Left lung (tissue), 4 donors: ENCODE measurements at regions not wholly inside any gene's neighbourhood (a gene's known extent, or its start where the extent isn't known, plus 50 kb on each side); places are given as distances from the start of the nearest gene placed in this dataset.

Experiments used
- ATAC-seq: fragments of 200-7000 bp; cut with Tn5 transposase; one replicate; pipeline ENCODE4 v1.9.1; 2020; ENCODE audit warnings: moderate library complexity
- DNase-seq, 4 donors: peaks; one replicate each; pipeline ENCODE4 v3.0.0-alpha.2; 2013 to 2020
- H3K27ac ChIP-seq, 2 donors: fragments of 200-600 bp; sonication (generic) in 1 of 2; one replicate each; pipeline versions ENCODE4 v1.5.0 to v1.8.0; 2020 to 2021
- H3K27me3 ChIP-seq, 2 donors: fragments of 200-600 bp; sonication (generic) in 1 of 2; one replicate each; pipeline versions ENCODE4 v1.5.0 to v1.8.0; 2020 to 2021
- H3K36me3 ChIP-seq, 2 donors: fragments of 200-600 bp; sonication (generic) in 1 of 2; one replicate each; pipeline versions ENCODE4 v1.5.0 to v1.8.0; 2020 to 2021
- H3K4me1 ChIP-seq, 2 donors: fragments of 200-600 bp; one replicate each; pipeline ENCODE4 v1.8.0; 2021
- H3K4me3 ChIP-seq, 2 donors: fragments of 200-600 bp; sonication (generic) in 1 of 2; one replicate each; pipeline versions ENCODE4 v1.5.0 to v1.8.0; 2020 to 2021; ENCODE audit warnings: mild to moderate bottlenecking in 1 of 2
- H3K9me3 ChIP-seq, 2 donors: fragments of 200-600 bp; sonication (generic) in 1 of 2; one replicate each; pipeline versions ENCODE4 v1.5.0 to v1.8.0; 2020 to 2021
- CTCF ChIP-seq, 2 donors: fragments of 200-600 bp; sonication (generic) in 1 of 2; IDR thresholded peaks; one replicate each; pipeline versions ENCODE4 v1.5.0 to v1.8.0; 2021; ENCODE audit warnings: antibody characterized with exemption in 2 of 2
- intact Hi-C, 2 donors: fragments of 100-400 bp; cut with DNase I; formaldehyde crosslinking; loops; one replicate each; pipeline versions ENCODE4 v1.11.2 to v1.14.2; 2022
- donor health status: DM: no; HTN: yes; CAD: no.
- donor health status: DM: no; HTN: no; CAD: no.

- H3K27me3 ChIP-seq = no peaks in the 10 kb centered on the region
- intact Hi-C loops = no loop called here
- H3K9me3 ChIP-seq = no peaks in the 10 kb centered on the region
- no peak overlapping the region for H3K4me3 ChIP-seq
- H3K36me3 ChIP-seq = no peaks in the 10 kb centered on the region
- H3K4me1 ChIP-seq = peaks cover 11 to 16% of the 10 kb centered on the region in 2 donors
- TF ChIP-seq CTCF (IDR thresholded peaks at IDR 0.05) = no peak
- no peak for ATAC-seq
- DNase-seq = no peak
- H3K27ac ChIP-seq = no peak overlapping the region
These were observed 501.9 kb upstream of the USP24 start for GRCh38 chr1:55717111-55717510.

GRCh38 chr1:55716610-55717009, 501.4 kb upstream of the USP24 start:
- Histone ChIP-seq H3K36me3 (no peaks in the 10 kb centered on the region), H3K4me1 (peaks cover 11 to 16% of the 10 kb centered on the region in 2 donors), H3K27me3 (no peaks in the 10 kb centered on the region), H3K4me3 (no peak overlapping the region), H3K9me3 (no peaks in the 10 kb centered on the region), H3K27ac (no peak overlapping the region)
- DNase-seq (no peak), ATAC-seq (no peak)
- intact Hi-C loops = no loop called here
- TF ChIP-seq CTCF (IDR thresholded peaks at IDR 0.05) = no peak

GRCh38 chr1:55716151-55716550, 501.0 kb upstream of the USP24 start:
- Histone ChIP-seq H3K36me3 (no peaks in the 10 kb centered on the region), H3K4me1 (peaks cover 11 to 16% of the 10 kb centered on the region in 2 donors), H3K27ac (no peak overlapping the region), H3K4me3 (no peak overlapping the region), H3K27me3 (no peaks in the 10 kb centered on the region), H3K9me3 (no peaks in the 10 kb centered on the region)
- DNase-seq (no peak), ATAC-seq (no peak)
- TF ChIP-seq CTCF (IDR thresholded peaks at IDR 0.05) = no peak
- intact Hi-C loops = no loop called here

DNA sequence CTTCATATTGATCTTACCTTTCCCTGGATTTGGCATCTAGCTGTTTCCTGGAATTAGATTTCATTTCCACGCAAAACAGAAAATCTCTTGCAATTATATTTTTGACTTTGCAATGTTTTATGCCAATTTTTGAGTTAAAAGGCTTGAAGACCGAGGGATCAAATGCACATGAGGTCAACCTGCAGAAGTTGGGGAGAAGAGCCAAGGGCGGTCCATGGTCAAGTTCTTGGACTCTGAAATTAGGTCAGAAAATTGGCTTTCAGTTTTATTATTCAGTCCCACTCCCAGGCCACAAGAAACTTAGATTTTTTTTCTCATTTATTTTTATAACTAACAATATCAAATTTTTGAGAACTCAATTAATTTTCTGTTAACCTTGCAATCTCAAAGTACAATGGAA, 499.1 kb upstream of the USP24 start:
- Histone ChIP-seq H3K9me3 (no peaks in the 10 kb centered on the region), H3K36me3 (no peaks in the 10 kb centered on the region), H3K27me3 (no peaks in the 10 kb centered on the region), H3K27ac (no peak overlapping the region), H3K4me3 (no peak overlapping the region), H3K4me1 (peaks cover 5 to 16% of the 10 kb centered on the region in 2 donors)
- no peak for TF ChIP-seq CTCF (IDR thresholded peaks at IDR 0.05)
- no peak for DNase-seq
- intact Hi-C loops = no loop called here
- ATAC-seq = no peak

DNA sequence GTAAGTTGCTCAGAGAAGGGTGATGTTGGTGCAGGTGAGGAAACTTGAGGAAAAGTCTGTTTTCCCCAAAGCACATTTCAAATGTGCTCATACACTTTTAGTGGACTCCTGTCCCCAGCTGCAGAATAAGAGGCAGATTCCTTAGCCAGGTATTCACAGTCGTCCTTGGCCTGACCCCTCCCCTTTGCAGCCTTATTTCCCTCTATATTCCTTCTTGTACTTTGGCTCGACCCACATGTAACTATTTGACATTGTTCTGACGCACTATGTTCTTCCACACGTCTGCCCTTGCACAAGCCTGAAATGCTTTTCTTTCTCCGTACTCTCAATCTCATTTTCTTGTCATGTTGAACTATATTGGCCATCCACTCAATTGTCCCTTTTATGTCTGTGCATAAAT, 498.4 kb upstream of the USP24 start:
- H3K9me3 ChIP-seq = no peaks in the 10 kb centered on the region
- no peak for TF ChIP-seq CTCF (IDR thresholded peaks at IDR 0.05)

More for the DNA sequence above, 498.4 kb upstream of the USP24 start:
- no peaks in the 10 kb centered on the region for H3K36me3 ChIP-seq
- intact Hi-C loops = no loop called here
- no peak for ATAC-seq
- H3K27me3 ChIP-seq = no peaks in the 10 kb centered on the region
- no peak overlapping the region for H3K27ac ChIP-seq
- H3K4me1 ChIP-seq = peaks cover 3 to 10% of the 10 kb centered on the region in 2 donors
- H3K4me3 ChIP-seq = no peak overlapping the region
- no peak for DNase-seq
